Testis (tissue), 2 donors: ENCODE measurements at regions not wholly inside any gene's neighbourhood (a gene's known extent, or its start where the extent isn't known, plus 50 kb on each side); places are given as distances from the start of the nearest gene placed in this dataset.

ENCODE experiments used
- CTCF ChIP-seq, 3 experiments: fragments of 450-650 bp in 2 of 3; fragments of 200-600 bp in 1 of 3; sonication (generic) in 1 of 3; IDR thresholded peaks; one replicate each; pipeline ENCODE4 v1.5.1; 2016 to 2019; ENCODE audit warnings: antibody characterized with exemption in 3 of 3, mild to moderate bottlenecking in 2 of 3, moderate library complexity in 1 of 3
- POLR2A ChIP-seq: fragments of 450-650 bp; IDR thresholded peaks from one replicate; pipeline ENCODE4 v1.6.1; 2017; ENCODE audit warnings: antibody characterized with exemption, mild to moderate bottlenecking, moderate library complexity

- TF ChIP-seq POLR2A (no peak), CTCF (IDR thresholded peaks at IDR 0.05) (no peak)
Measured at GRCh38 chr6:155970472-155970871, 514.8 kb upstream of the NOX3 start.
